OCI-LY3 (cell line): ENCODE measurements at regions not wholly inside any gene's neighbourhood (a gene's known extent, or its start where the extent isn't known, plus 50 kb on each side); places are given as distances from the start of the nearest gene placed in this dataset.

Source experiments
- EZH2phosphoT487 ChIP-seq: fragments of 200-600 bp; shearing (Covaris generic); IDR thresholded peaks from 2 replicates; pipeline ENCODE4 v1.6.1; 2018; ENCODE audit warnings: antibody characterized with exemption, mixed run types, low read depth
- TF ChIP-seq, protein P1 (sequence below): fragments of 200-600, 300-600 bp; sonication (generic); IDR thresholded peaks from 2 replicates; pipeline ENCODE4 v1.5.1; 2014; ENCODE audit warnings: antibody characterized with exemption, low read length, low read depth

DNA sequence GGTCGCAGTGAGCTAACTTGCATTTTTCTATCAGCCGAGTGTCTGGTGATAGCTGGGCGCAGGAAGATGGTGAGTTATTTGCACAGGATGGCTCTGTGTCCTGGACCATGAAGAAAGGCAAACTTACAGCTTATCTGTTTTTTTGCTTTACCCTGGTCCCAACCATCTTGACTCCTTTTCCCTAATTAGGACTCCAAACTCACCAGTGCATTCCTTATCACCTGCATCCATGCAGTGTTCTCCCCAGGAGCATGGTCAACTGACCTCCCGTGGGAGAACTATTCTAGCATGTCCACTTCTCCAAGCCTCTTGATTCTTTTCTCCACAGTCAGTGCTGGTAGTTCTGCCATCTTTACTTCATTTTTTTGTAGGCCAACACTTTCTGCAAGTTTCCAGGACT is 68.2 kb upstream of the WWC2 start:
- TF ChIP-seq, protein P1, sequence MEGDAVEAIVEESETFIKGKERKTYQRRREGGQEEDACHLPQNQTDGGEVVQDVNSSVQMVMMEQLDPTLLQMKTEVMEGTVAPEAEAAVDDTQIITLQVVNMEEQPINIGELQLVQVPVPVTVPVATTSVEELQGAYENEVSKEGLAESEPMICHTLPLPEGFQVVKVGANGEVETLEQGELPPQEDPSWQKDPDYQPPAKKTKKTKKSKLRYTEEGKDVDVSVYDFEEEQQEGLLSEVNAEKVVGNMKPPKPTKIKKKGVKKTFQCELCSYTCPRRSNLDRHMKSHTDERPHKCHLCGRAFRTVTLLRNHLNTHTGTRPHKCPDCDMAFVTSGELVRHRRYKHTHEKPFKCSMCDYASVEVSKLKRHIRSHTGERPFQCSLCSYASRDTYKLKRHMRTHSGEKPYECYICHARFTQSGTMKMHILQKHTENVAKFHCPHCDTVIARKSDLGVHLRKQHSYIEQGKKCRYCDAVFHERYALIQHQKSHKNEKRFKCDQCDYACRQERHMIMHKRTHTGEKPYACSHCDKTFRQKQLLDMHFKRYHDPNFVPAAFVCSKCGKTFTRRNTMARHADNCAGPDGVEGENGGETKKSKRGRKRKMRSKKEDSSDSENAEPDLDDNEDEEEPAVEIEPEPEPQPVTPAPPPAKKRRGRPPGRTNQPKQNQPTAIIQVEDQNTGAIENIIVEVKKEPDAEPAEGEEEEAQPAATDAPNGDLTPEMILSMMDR: no peak
- TF ChIP-seq EZH2phosphoT487: no peak
